Mesothelial cell of epicardium (in vitro differentiated cells): ENCODE measurements at regions not wholly inside any gene's neighbourhood (a gene's known extent, or its start where the extent isn't known, plus 50 kb on each side); places are given as distances from the start of the nearest gene placed in this dataset.

Experiments
- DNase-seq, 2 experiments: peaks; one replicate each; pipeline ENCODE4 v3.0.0; 2021; ENCODE audit warnings: low spot score in 2 of 2; ENCODE audit not compliant: unreplicated experiment in 2 of 2
- H3K27ac Mint-ChIP-seq: 2 replicates; pipeline ENCODE4 v1.8.0; 2021; ENCODE audit warnings: mixed read lengths
- H3K27me3 Mint-ChIP-seq: 2 replicates; pipeline ENCODE4 v1.8.0; 2021; ENCODE audit warnings: low read depth, mixed read lengths
- H3K36me3 Mint-ChIP-seq: 2 replicates; pipeline ENCODE4 v1.8.0; 2021; ENCODE audit warnings: mixed read lengths
- H3K4me1 Mint-ChIP-seq: 2 replicates; pipeline ENCODE4 v1.8.0; 2021; ENCODE audit warnings: mixed read lengths
- H3K4me3 Mint-ChIP-seq: 2 replicates; pipeline ENCODE4 v1.8.0; 2021; ENCODE audit warnings: mild to moderate bottlenecking, moderate library complexity, mixed read lengths
- H3K9me3 Mint-ChIP-seq: 2 replicates; pipeline ENCODE4 v1.8.0; 2021; ENCODE audit warnings: mixed read lengths
- CTCF ChIP-seq: fragments of 200-600 bp; sonication (generic); IDR thresholded peaks from one replicate; pipeline ENCODE4 v1.5.0; 2021; ENCODE audit warnings: antibody characterized with exemption; ENCODE audit not compliant: unreplicated experiment

GRCh38 chr4:171378323-171378722 lies 434.9 kb upstream of the GALNTL6 start:
- no peak for TF ChIP-seq CTCF
- Mint-ChIP-seq H3K9me3 (peaks cover 8% of the 10 kb centered on the region), H3K27me3 (no peaks in the 10 kb centered on the region), H3K36me3 (no peaks in the 10 kb centered on the region), H3K27ac (no peak overlapping the region), H3K4me1 (no peaks in the 10 kb centered on the region), H3K4me3 (no peak overlapping the region)
- no peak for DNase-seq

DNA sequence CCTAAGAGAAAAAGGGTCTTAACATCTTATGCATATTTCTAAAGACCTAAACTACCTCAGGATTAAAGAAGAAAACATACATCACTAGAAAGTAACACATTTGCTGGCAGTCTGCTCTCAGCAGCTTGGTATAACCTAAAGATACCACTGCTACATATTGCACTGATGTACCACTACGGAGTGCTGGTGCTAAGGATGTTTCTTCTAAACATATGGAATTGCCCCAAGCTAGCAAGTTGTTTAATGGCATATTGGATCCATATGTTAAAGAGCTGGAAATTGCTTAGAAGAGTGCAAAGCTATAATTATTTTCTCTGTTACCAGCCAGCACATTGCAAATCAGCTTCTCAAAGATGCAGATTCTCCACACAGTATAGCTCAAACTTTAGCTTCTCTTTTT lies 436.5 kb upstream of the GALNTL6 start:
- no peak for TF ChIP-seq CTCF
- no peaks in the 10 kb centered on the region for H3K27me3 Mint-ChIP-seq
- H3K9me3 Mint-ChIP-seq = peaks cover 8% of the 10 kb centered on the region
- no peaks in the 10 kb centered on the region for H3K4me1 Mint-ChIP-seq
- no peaks in the 10 kb centered on the region for H3K36me3 Mint-ChIP-seq
- no peak overlapping the region for H3K27ac Mint-ChIP-seq
- DNase-seq = no peak
- H3K4me3 Mint-ChIP-seq = no peak overlapping the region

GRCh38 chr4:171353535-171353934 lies 459.7 kb upstream of the GALNTL6 start:
- Mint-ChIP-seq H3K36me3 (no peaks in the 10 kb centered on the region), H3K4me3 (no peak overlapping the region), H3K27ac (no peak overlapping the region), H3K27me3 (no peaks in the 10 kb centered on the region), H3K4me1 (peaks cover 4% of the 10 kb centered on the region), H3K9me3 (peaks cover 20% of the 10 kb centered on the region)
- no peak for TF ChIP-seq CTCF
- no peak for DNase-seq

DNA sequence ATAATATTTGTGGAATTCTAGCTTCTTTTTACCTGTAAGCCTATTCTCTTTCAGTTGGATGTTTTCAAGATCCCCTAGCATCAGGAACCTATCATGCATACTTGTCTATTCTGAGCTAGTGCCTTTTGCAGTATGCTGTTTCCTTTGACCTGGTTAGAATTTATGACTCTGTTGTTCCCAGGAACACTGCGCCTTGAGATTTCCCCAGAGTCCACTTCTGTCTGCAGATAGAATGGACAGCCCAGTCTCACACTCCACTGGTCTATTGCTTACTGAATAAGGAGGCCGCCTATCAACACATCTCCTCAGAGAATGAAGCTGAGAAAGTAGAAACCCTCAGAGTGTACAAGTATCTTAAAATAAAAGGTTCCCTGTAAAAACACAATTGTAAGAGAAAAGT lies 465.1 kb upstream of the GALNTL6 start:
- Mint-ChIP-seq H3K27ac (no peak overlapping the region), H3K9me3 (no peaks in the 10 kb centered on the region), H3K4me3 (no peak overlapping the region), H3K27me3 (no peaks in the 10 kb centered on the region), H3K4me1 (no peaks in the 10 kb centered on the region), H3K36me3 (no peaks in the 10 kb centered on the region)
- no peak for TF ChIP-seq CTCF
- no peak for DNase-seq

DNA sequence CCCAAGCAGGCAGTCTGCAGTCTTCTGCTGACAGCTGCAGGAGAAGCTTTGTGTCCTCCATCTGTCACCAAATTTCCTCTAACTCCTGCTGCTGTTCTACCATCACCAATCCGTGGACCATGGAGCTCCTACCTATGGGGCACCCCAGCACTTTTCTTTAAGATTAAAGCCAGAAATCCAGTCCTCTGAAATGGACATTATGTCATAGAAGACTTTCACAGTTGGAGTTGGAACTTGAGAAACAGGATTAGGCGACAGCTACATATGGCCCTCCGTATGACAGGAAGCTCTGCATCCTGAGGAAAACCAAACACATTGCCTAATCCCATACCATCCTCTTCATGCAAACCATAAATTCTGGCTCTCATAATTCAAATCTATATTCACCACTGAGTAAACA lies 470.6 kb upstream of the GALNTL6 start:
- Mint-ChIP-seq H3K4me1 (no peaks in the 10 kb centered on the region), H3K27ac (no peak overlapping the region), H3K36me3 (no peaks in the 10 kb centered on the region), H3K27me3 (no peaks in the 10 kb centered on the region), H3K4me3 (no peak overlapping the region), H3K9me3 (no peaks in the 10 kb centered on the region)
- no peak for TF ChIP-seq CTCF
- no peak for DNase-seq

DNA sequence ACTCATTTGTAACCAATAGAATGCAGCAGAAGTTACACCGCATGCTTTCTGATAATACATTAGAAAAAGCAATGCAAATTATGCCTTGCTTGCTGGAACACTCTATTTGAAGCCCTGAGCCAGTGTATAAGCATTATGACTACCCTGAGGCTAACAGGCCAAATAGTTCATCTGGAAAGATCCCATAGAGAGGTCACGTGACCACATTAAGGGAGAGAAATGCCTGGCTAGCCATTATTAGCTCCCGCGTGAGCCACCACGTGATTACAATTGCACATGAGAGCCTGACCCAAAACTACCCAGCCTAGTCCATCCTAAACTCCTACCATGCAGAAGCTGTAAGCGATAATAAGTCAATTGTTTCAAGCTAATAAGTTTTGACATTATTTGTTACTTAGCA lies 472.9 kb upstream of the GALNTL6 start:
- Mint-ChIP-seq H3K4me3 (no peak overlapping the region), H3K27me3 (no peaks in the 10 kb centered on the region), H3K27ac (no peak overlapping the region), H3K36me3 (no peaks in the 10 kb centered on the region), H3K4me1 (no peaks in the 10 kb centered on the region), H3K9me3 (no peaks in the 10 kb centered on the region)
- no peak for TF ChIP-seq CTCF
- DNase-seq = no peak
